CD14-positive monocyte (primary cell): ENCODE measurements at regions not wholly inside any gene's neighbourhood (a gene's known extent, or its start where the extent isn't known, plus 50 kb on each side); places are given as distances from the start of the nearest gene placed in this dataset.

ENCODE experiments used
- DNase-seq, 3 donors: peaks; one replicate each; pipeline ENCODE4 v3.0.0-alpha.2; 2011 to 2022
- H2AFZ ChIP-seq: 2 replicates; pipeline ENCODE4 v1.6.0; 2012; ENCODE audit warnings: mild to moderate bottlenecking, low read depth, low read length, inconsistent platforms; ENCODE audit not compliant: insufficient read depth, poor library complexity, severe bottlenecking
- H3K27ac ChIP-seq, 2 donors: 1 replicate in 1 of 2; 2 replicates in 1 of 2; pipeline ENCODE4 v1.5.1; 2012 to 2013; ENCODE audit warnings: low read length in 2 of 2, control low read depth in 1 of 2, inconsistent platforms in 1 of 2, low read depth in 1 of 2, mild to moderate bottlenecking in 1 of 2
- H3K27me3 ChIP-seq, 2 donors: one replicate each; pipeline versions ENCODE4 v1.6.0 to v1.6.1; 2011 to 2013; ENCODE audit warnings: low read length in 2 of 2; ENCODE audit not compliant: control insufficient read depth in 2 of 2, insufficient read depth in 2 of 2
- H3K36me3 ChIP-seq, 2 donors: replicated peaks in 1 of 2; 1 replicate in 1 of 2; 2 replicates in 1 of 2; pipeline versions ENCODE4 v1.5.1 to v1.6.1; 2012 to 2013; ENCODE audit warnings: low read length in 2 of 2, control low read depth in 1 of 2, inconsistent platforms in 1 of 2, mild to moderate bottlenecking in 1 of 2; ENCODE audit not compliant: insufficient read depth in 2 of 2, control insufficient read depth in 1 of 2
- H3K4me1 ChIP-seq, 2 donors: 1 replicate in 1 of 2; 2 replicates in 1 of 2; pipeline versions ENCODE4 v1.5.1 to v1.6.1; 2012 to 2013; ENCODE audit warnings: low read length in 2 of 2, control low read depth in 1 of 2, inconsistent platforms in 1 of 2, mild to moderate bottlenecking in 1 of 2, moderate library complexity in 1 of 2; ENCODE audit not compliant: insufficient read depth in 2 of 2, control insufficient read depth in 1 of 2
- H3K4me2 ChIP-seq: replicated peaks from 2 replicates; pipeline ENCODE3; 2012; ENCODE audit warnings: low read length, moderate library complexity, mild to moderate bottlenecking; ENCODE audit not compliant: poor library complexity, severe bottlenecking; ENCODE audit errors: extremely low read depth
- H3K4me3 ChIP-seq, 3 experiments: fragments of 200-600 bp in 1 of 3; sonication (generic) in 1 of 3; replicated peaks in 1 of 3; 1 replicate in 2 of 3; 2 replicates in 1 of 3; pipeline ENCODE4 v1.5.1; 2011 to 2013; ENCODE audit warnings: low read length in 3 of 3, mild to moderate bottlenecking in 3 of 3, control low read depth in 2 of 3, low read depth in 2 of 3, inconsistent platforms in 1 of 3, moderate library complexity in 1 of 3
- H3K79me2 ChIP-seq: 2 replicates; pipeline ENCODE4 v1.6.0; 2012; ENCODE audit warnings: mild to moderate bottlenecking, control low read depth, inconsistent platforms, low read length, moderate library complexity; ENCODE audit not compliant: insufficient read depth
- H3K9ac ChIP-seq: 2 replicates; pipeline ENCODE4 v1.6.0; 2017; ENCODE audit warnings: low read length, mild to moderate bottlenecking; ENCODE audit not compliant: insufficient read depth, poor library complexity, severe bottlenecking
- H3K9me3 ChIP-seq, 2 donors: replicated peaks in 1 of 2; 1 replicate in 1 of 2; 2 replicates in 1 of 2; pipeline versions ENCODE4 v1.5.1 to v1.6.1; 2012 to 2013; ENCODE audit warnings: low read length in 2 of 2, control low read depth in 1 of 2; ENCODE audit not compliant: control insufficient read depth in 1 of 2, insufficient read depth in 1 of 2
- H4K20me1 ChIP-seq: 2 replicates; pipeline ENCODE4 v1.6.0; 2012; ENCODE audit warnings: mild to moderate bottlenecking, low read length, control low read depth, moderate library complexity; ENCODE audit not compliant: insufficient read depth
- H3K27ac Mint-ChIP-seq, 7 donors: one replicate each; pipeline ENCODE4 v1.8.0; 2020; ENCODE audit warnings: mild to moderate bottlenecking in 7 of 7, mixed read lengths in 7 of 7, moderate library complexity in 6 of 7, inconsistent platforms in 2 of 7
- H3K27me3 Mint-ChIP-seq, 3 donors: one replicate each; pipeline ENCODE4 v1.8.0; 2021 to 2022; ENCODE audit warnings: low read depth in 3 of 3, mild to moderate bottlenecking in 3 of 3, mixed read lengths in 3 of 3, moderate library complexity in 3 of 3, inconsistent platforms in 1 of 3
- H3K36me3 Mint-ChIP-seq, 2 donors: one replicate each; pipeline ENCODE4 v1.8.0; 2020; ENCODE audit warnings: mixed read lengths in 2 of 2, inconsistent platforms in 1 of 2, mild to moderate bottlenecking in 1 of 2
- H3K4me1 Mint-ChIP-seq: one replicate; pipeline ENCODE4 v1.8.0; 2020; ENCODE audit warnings: mild to moderate bottlenecking, mixed read lengths
- H3K4me3 Mint-ChIP-seq, 2 donors: one replicate each; pipeline ENCODE4 v1.8.0; 2020; ENCODE audit warnings: mild to moderate bottlenecking in 2 of 2, mixed read lengths in 2 of 2, moderate library complexity in 1 of 2
- H3K9me3 Mint-ChIP-seq, 7 donors: one replicate each; pipeline ENCODE4 v1.8.0; 2020 to 2022; ENCODE audit warnings: mixed read lengths in 7 of 7, mild to moderate bottlenecking in 6 of 7, moderate library complexity in 6 of 7, inconsistent platforms in 2 of 7
- CTCF ChIP-seq: fragments of 200-600 bp; IDR thresholded peaks from one replicate; pipeline ENCODE4 v1.8.0; 2022; ENCODE audit warnings: antibody characterized with exemption, mild to moderate bottlenecking
- WGBS: methylation state at CpG from one replicate; pipeline ENCODE4 v1.1.5; 2013; ENCODE audit warnings: missing lambda C conversion rate; ENCODE audit not compliant: insufficient coverage; 5-methylcytosine and 5-hydroxymethylcytosine counted together
- intact Hi-C, 2 donors: fragments of 100-400 bp; cut with micrococcal nuclease; formaldehyde crosslinking; loops; one replicate each; pipeline versions ENCODE4 v1.15.0 to v1.15.1; 2023

GRCh38 chr3:132983143-132983770 is 54.9 kb upstream of the TMEM108 start:
- no peaks in the 10 kb centered on the region for H3K4me1 ChIP-seq
- H3K79me2 ChIP-seq: no peaks in the 10 kb centered on the region
- no peak for TF ChIP-seq CTCF
- H3K9ac ChIP-seq: no peak overlapping the region
- Mint-ChIP-seq H3K4me3 (no peak overlapping the region), H3K27me3 (peaks cover 0 to 4% (median 2%) of the 10 kb centered on the region in 3 donors), H3K27ac (no peak overlapping the region), H3K36me3 (no peaks in the 10 kb centered on the region), H3K4me1 (no peaks in the 10 kb centered on the region), H3K9me3 (peaks cover 0 to 9% (median 3%) of the 10 kb centered on the region in 7 donors)
- H4K20me1 ChIP-seq: no peaks in the 10 kb centered on the region
- H3K27ac ChIP-seq: no peak overlapping the region
- H3K36me3 ChIP-seq: no peaks in the 10 kb centered on the region
- no peak overlapping the region for H2AFZ ChIP-seq
- peaks cover 0 to 3% of the 10 kb centered on the region in 2 donors for H3K9me3 ChIP-seq
- H3K4me2 ChIP-seq: no peak overlapping the region
- no CpG with 5 or more reads among the region's 1 CpG for WGBS
- H3K27me3 ChIP-seq: no peaks in the 10 kb centered on the region
- no peak for DNase-seq
- no peak overlapping the region for H3K4me3 ChIP-seq
- intact Hi-C loops: no loop called here

GRCh38 chr3:132981719-132982118 is 56.5 kb upstream of the TMEM108 start:
- no peaks in the 10 kb centered on the region for H3K36me3 Mint-ChIP-seq
- peaks cover under 1 to 4% (median 2%) of the 10 kb centered on the region in 3 donors for H3K27me3 Mint-ChIP-seq
- H2AFZ ChIP-seq: no peak overlapping the region
- peaks cover 0 to 9% (median 1%) of the 10 kb centered on the region in 7 donors for H3K9me3 Mint-ChIP-seq
- TF ChIP-seq CTCF: no peak
- H3K4me1 Mint-ChIP-seq: no peaks in the 10 kb centered on the region
- H3K27ac ChIP-seq: no peak overlapping the region
- H3K4me3 ChIP-seq: no peak overlapping the region
- H3K9me3 ChIP-seq: no peaks in the 10 kb centered on the region
- no peaks in the 10 kb centered on the region for H3K4me1 ChIP-seq
- H3K79me2 ChIP-seq: no peaks in the 10 kb centered on the region
- H3K4me2 ChIP-seq: no peak overlapping the region
- H3K27ac Mint-ChIP-seq: no peak overlapping the region
- no peak overlapping the region for H3K4me3 Mint-ChIP-seq
- H3K9ac ChIP-seq: no peak overlapping the region
- no peaks in the 10 kb centered on the region for H4K20me1 ChIP-seq
- intact Hi-C loops: no loop called here
- WGBS: no CpG with 5 or more reads among the region's 1 CpG
- H3K27me3 ChIP-seq: no peaks in the 10 kb centered on the region
- no peak for DNase-seq
- H3K36me3 ChIP-seq: no peaks in the 10 kb centered on the region
